ENCODE measurements at regions not wholly inside any gene's neighbourhood (a gene's known extent, or its start where the extent isn't known, plus 50 kb on each side); places are given as distances from the start of the nearest gene placed in this dataset.

DNA sequence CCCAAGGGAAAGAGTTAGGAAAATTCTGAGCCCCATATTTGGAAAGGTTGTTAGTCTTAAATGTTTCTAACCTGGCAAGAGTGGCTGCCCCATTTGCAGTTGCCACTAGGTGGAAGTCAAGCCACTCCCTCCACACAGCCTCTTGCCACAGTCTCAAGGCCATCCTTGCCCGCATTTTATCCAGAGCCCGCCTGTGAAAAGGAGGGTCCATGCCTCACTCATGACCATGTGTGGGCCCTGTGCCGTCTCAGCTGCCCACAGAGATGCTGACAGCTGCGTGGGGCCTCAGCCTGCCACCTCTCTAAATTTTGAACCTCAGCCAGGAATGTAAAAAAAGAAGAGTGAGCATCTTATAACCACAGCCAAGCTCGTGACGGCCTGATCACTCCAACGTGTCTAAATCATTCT lies 201.5 kb upstream of the FAM241A start:
- TF ChIP-seq POLR2A (IDR thresholded peaks at IDR 0.05; ENCODE audit: low read depth, low read length) (no peak), TAF1 (IDR thresholded peaks at IDR 0.05; ENCODE audit: low read depth, low read length) (no peak), POU2F2 (IDR thresholded peaks at IDR 0.05; ENCODE audit: low read depth, low read length) (no peak), SPI1 (IDR thresholded peaks at IDR 0.05; ENCODE audit: low read depth, low read length) (no peak), POLR2AphosphoS5 (IDR thresholded peaks at IDR 0.05; ENCODE audit: low read depth, low read length) (no peak)
